Small intestine (tissue), 7 donors: ENCODE measurements at regions not wholly inside any gene's neighbourhood (a gene's known extent, or its start where the extent isn't known, plus 50 kb on each side); places are given as distances from the start of the nearest gene placed in this dataset.

ENCODE experiments used
- DNase-seq, 2 donors: peaks; one replicate each; pipeline versions ENCODE4 v3.0.0 to v3.0.0-alpha.2; 2013
- FAIRE-seq: peaks from 2 replicates; lab custom pipeline; 2012; peaks lifted over from hg19 to GRCh38; lab: Jason Lieb, UNC
- H3K27ac ChIP-seq, 3 donors: one replicate each; pipeline ENCODE4 v1.5.1; 2013; ENCODE audit warnings: low read length in 2 of 3, mild to moderate bottlenecking in 2 of 3, control low read depth in 1 of 3, inconsistent platforms in 1 of 3, low read depth in 1 of 3, moderate library complexity in 1 of 3
- H3K27me3 ChIP-seq, 3 donors: one replicate each; pipeline ENCODE4 v1.6.1; 2013; ENCODE audit warnings: low read length in 3 of 3, inconsistent platforms in 1 of 3; ENCODE audit not compliant: control insufficient read depth in 3 of 3, insufficient read depth in 3 of 3
- H3K36me3 ChIP-seq, 3 donors: one replicate each; pipeline ENCODE4 v1.6.1; 2013; ENCODE audit warnings: low read length in 3 of 3, inconsistent platforms in 1 of 3, low read depth in 1 of 3, mild to moderate bottlenecking in 1 of 3, moderate library complexity in 1 of 3; ENCODE audit not compliant: control insufficient read depth in 3 of 3, insufficient read depth in 2 of 3
- H3K4me1 ChIP-seq, 3 donors: one replicate each; pipeline ENCODE4 v1.6.1; 2013; ENCODE audit warnings: low read length in 2 of 3, inconsistent platforms in 1 of 3, low read depth in 1 of 3, mild to moderate bottlenecking in 1 of 3, moderate library complexity in 1 of 3; ENCODE audit not compliant: control insufficient read depth in 3 of 3, insufficient read depth in 2 of 3
- H3K4me3 ChIP-seq, 3 donors: one replicate each; pipeline ENCODE4 v1.5.1; 2013; ENCODE audit warnings: low read length in 3 of 3, control low read depth in 1 of 3, inconsistent platforms in 1 of 3, low read depth in 1 of 3, mild to moderate bottlenecking in 1 of 3, moderate library complexity in 1 of 3
- H3K9me3 ChIP-seq, 2 donors: one replicate each; pipeline ENCODE4 v1.6.1; 2013; ENCODE audit warnings: low read depth in 1 of 2, low read length in 1 of 2; ENCODE audit not compliant: control insufficient read depth in 2 of 2, insufficient read depth in 1 of 2
- WGBS, 3 donors: extraction: QIAGEN DNeasy Blood & Tissue Kit; methylation state at CpG; one replicate each; pipeline ENCODE4 v1.1.7; 2013; 5-methylcytosine and 5-hydroxymethylcytosine counted together
- donor health status: healthy with polysubstance abuse.
- donor health status: control.
- donor health status: control.
- donor health status: Bipolar disorder and iron deficiency.
- donor health status: healthy.

DNA sequence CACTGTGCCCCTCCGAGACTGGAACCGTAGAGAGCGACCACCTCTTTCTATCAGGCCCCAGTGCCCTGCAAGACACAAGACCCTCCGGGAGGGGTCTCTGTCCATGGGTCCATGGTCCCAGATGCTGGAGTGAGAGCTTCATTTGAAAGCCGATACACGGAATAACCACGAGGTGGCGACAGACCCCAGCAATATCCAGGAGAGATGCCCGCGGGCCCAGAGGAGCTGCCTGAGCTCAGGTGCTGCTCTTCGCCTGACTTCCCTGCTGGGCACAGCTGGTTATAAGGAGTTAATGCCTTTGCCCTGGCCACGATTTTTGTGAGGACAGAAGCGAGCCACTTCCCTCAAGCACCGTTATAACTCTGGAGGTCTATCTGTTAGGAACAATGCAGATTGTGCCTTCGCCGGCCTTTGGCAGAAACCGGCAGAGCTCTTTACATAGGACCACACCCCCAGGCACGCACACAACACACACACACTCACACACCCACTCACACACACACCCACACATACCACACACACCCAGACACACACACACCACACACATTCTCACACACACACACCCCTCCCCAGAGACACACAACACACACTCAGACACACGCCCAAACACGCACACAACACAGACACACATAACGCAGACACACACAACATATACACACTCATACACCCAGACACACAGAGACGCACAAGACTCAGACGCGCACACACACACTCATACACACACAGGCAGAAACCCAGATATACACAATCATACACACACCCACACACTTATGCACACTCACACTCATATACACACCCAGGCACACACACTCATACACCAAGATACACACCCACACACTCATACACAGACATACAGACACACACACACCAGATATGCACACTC is 436.4 kb downstream of the SOX9 start:
- FAIRE-seq (no peak), DNase-seq (peak; percentile 72 to 80)
- Histone ChIP-seq H3K36me3 (peaks cover 0 to 2% (median 0%) of the 10 kb centered on the region in 3 donors), H3K27me3 (no peaks in the 10 kb centered on the region), H3K27ac (no peak overlapping the region), H3K4me3 (no peak overlapping the region), H3K9me3 (peaks cover 0 to 3% of the 10 kb centered on the region in 2 donors), H3K4me1 (peaks cover 0 to 12% (median 3%) of the 10 kb centered on the region in 3 donors)
- whole genome bisulfite sequencing, 3 donors: 34 to 41% (median 37%) methylated on average over 24 of the region's 24 CpGs

DNA sequence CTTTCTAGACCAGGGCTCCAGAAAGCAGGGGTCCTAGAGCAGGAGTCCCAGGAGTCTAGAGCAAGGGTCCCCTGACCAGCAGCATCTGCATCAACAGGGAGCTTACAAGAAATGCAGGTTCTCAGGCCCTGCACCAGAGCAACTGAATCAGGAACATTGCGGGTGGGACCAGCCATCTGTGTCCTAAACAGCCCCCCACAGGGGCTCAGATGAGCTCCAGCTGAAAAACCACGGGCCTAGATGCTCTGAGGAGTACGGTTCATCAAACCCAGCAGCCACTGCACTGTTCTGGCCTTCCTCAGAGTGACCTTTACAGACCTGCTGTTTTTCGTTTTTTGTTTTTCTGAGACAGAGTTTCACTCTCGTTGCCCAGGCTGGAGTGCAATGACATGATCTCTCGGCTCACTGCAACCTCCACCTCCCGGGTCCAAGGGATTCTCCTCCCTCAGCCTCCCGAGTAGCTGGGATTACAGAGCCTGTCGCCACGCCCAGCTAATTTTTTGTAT is 438.2 kb downstream of the SOX9 start:
- no peak for FAIRE-seq
- Histone ChIP-seq H3K27ac (no peak overlapping the region), H3K4me1 (peaks cover 0 to 12% (median 3%) of the 10 kb centered on the region in 3 donors), H3K27me3 (no peaks in the 10 kb centered on the region), H3K9me3 (no peaks in the 10 kb centered on the region), H3K36me3 (peaks cover 0 to 6% (median 0%) of the 10 kb centered on the region in 3 donors), H3K4me3 (no peak overlapping the region)
- no peak for DNase-seq
- 79 to 86% (median 82%) methylated on average over 10 of the region's 10 CpGs for WGBS, 3 donors

GRCh38 chr17:72560303-72561247 is 439.8 kb downstream of the SOX9 start:
- FAIRE-seq (no peak), DNase-seq (peak; percentile 73 to 74)
- H3K27ac ChIP-seq: peak overlapping the region in 1 of 3 donors; percentile 33
- peak overlapping the region in 1 of 3 donors; percentile 29 for H3K4me3 ChIP-seq
- 19 to 52% (median 39%) methylated on average over 23 to 24 of the region's 24 CpGs for WGBS, 3 donors
- H3K36me3 ChIP-seq: peaks cover 0 to 7% (median 0%) of the 10 kb centered on the region in 3 donors
- H3K4me1 ChIP-seq: peaks cover 0 to 12% (median 3%) of the 10 kb centered on the region in 3 donors
- no peaks in the 10 kb centered on the region for H3K27me3 ChIP-seq
- no peaks in the 10 kb centered on the region for H3K9me3 ChIP-seq

- H3K36me3 ChIP-seq: peaks cover 0 to 7% (median 0%) of the 10 kb centered on the region in 3 donors
- DNase-seq: no peak
- no peak overlapping the region for H3K27ac ChIP-seq
- 44 to 68% (median 53%) methylated on average over 5 of the region's 5 CpGs for WGBS, 3 donors
- no peak for FAIRE-seq
- no peaks in the 10 kb centered on the region for H3K9me3 ChIP-seq
- peaks cover 0 to 12% (median 3%) of the 10 kb centered on the region in 3 donors for H3K4me1 ChIP-seq
- H3K4me3 ChIP-seq: no peak overlapping the region
- no peaks in the 10 kb centered on the region for H3K27me3 ChIP-seq
Measured at GRCh38 chr17:72561266-72561665, 440.4 kb downstream of the SOX9 start.

- Histone ChIP-seq H3K9me3 (no peaks in the 10 kb centered on the region), H3K27me3 (no peaks in the 10 kb centered on the region), H3K36me3 (peaks cover 0 to 7% (median 0%) of the 10 kb centered on the region in 3 donors), H3K4me1 (peaks cover 0 to 12% (median 3%) of the 10 kb centered on the region in 3 donors), H3K4me3 (no peak overlapping the region), H3K27ac (no peak overlapping the region)
- WGBS, 3 donors: 81 to 88% (median 85%) methylated on average over 6 of the region's 6 CpGs
- DNase-seq (no peak), FAIRE-seq (no peak)
Measured at GRCh38 chr17:72561680-72562079, 440.9 kb downstream of the SOX9 start.

DNA sequence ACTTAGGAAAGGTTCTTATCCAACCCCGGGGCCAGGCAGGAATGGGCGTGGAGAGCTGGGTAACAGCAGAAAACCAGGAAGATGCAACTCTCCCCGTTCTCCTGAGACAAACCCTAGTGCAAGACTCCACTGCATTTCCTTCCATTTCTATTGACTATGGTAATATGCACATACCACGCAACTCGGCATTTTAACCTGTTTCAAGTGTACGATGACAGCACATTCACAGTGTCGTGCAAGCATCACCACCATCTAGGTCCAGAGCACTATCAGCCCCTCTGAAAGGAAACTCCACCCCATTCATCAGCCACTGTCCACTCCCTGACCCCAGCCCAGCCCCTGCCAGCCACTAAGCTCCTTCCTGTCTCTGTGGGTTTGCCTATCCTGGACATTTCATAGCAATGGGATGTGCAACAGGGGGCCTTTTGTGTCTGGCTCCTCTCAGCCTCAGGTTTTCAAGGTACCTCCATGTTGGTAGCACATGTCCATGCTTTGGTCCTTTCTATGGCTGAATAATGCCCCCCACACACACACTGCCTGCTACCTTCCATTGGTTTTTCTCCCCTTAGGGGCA is 441.9 kb downstream of the SOX9 start:
- FAIRE-seq: no peak
- no peak overlapping the region for H3K27ac ChIP-seq
- no peak overlapping the region for H3K4me3 ChIP-seq
- H3K4me1 ChIP-seq: peaks cover 0 to 12% (median 3%) of the 10 kb centered on the region in 3 donors
- DNase-seq: no peak
- H3K36me3 ChIP-seq: peaks cover 0 to 7% (median 0%) of the 10 kb centered on the region in 3 donors
- H3K9me3 ChIP-seq: no peaks in the 10 kb centered on the region
- no peaks in the 10 kb centered on the region for H3K27me3 ChIP-seq
- 57 to 68% (median 68%) methylated on average over 7 of the region's 7 CpGs for WGBS, 3 donors

- peaks cover 0 to 7% (median 0%) of the 10 kb centered on the region in 3 donors for H3K36me3 ChIP-seq
- H3K27me3 ChIP-seq: no peaks in the 10 kb centered on the region
- peaks cover 0 to 12% (median 6%) of the 10 kb centered on the region in 3 donors for H3K4me1 ChIP-seq
- FAIRE-seq (no peak), DNase-seq (no peak)
- 85 to 93% (median 88%) methylated on average over 7 of the region's 7 CpGs for WGBS, 3 donors
- no peak overlapping the region for H3K4me3 ChIP-seq
- H3K27ac ChIP-seq: no peak overlapping the region
- no peaks in the 10 kb centered on the region for H3K9me3 ChIP-seq
Measured at GRCh38 chr17:72563952-72564351, 443.1 kb downstream of the SOX9 start.
